A549 (cell line): ENCODE measurements at regions not wholly inside any gene's neighbourhood (a gene's known extent, or its start where the extent isn't known, plus 50 kb on each side); places are given as distances from the start of the nearest gene placed in this dataset.

Experiments
- CHD2 ChIP-seq: fragments of 150-350 bp; IDR thresholded peaks from 2 replicates; pipeline ENCODE4 v1.6.1; 2014; ENCODE audit warnings: low read length; ENCODE audit not compliant: partially characterized antibody
- RAD21 ChIP-seq, 2 experiments: fragments of >200 bp in 1 of 2; sonication (Bioruptor Twin) in 1 of 2; formaldehyde crosslinking in 1 of 2; IDR thresholded peaks in 1 of 2; conservative IDR thresholded peaks in 1 of 2; 2 replicates in 1 of 2; 3 replicates in 1 of 2; pipeline ENCODE4 v1.6.1; 2012 to 2018; ENCODE audit warnings: inconsistent platforms in 1 of 2
- TP53 ChIP-seq: fragments of 250-450 bp; sonication (Bioruptor Pico); IDR thresholded peaks from 2 replicates; pipeline ENCODE4 v1.5.0; 2021; ENCODE audit warnings: mild to moderate bottlenecking, moderate library complexity
- TF ChIP-seq, protein P1 (sequence below): fragments of >200 bp; sonication (Bioruptor Twin); formaldehyde crosslinking; IDR thresholded peaks from 3 replicates; pipeline ENCODE4 v1.5.1; 2016

DNA sequence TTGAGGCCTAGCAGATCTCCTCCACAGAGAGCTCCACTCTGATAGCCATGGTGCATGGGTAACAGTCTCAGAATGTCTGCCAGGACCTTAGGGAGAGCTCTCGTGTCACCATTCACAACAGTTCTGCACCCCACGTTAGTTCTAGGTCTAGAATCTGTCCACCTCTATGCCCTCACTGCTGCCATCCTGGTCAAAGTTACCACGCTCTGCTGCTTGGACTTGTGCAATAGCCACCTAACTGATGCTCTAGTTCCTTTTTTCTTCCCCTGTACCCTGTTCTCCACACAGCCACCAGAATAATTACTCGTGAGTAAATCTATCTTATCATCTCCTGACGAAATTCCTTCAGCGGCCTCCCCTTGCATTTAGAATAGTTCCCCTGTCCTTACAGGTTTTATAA lies 268.8 kb upstream of the GATB start:
- TF ChIP-seq CHD2 (no peak), TP53 (no peak), RAD21 (conservative IDR thresholded peaks at IDR 0.05 in 1 of 2, IDR thresholded peaks at IDR 0.05 in 1 of 2) (no peak)
- TF ChIP-seq, protein P1, sequence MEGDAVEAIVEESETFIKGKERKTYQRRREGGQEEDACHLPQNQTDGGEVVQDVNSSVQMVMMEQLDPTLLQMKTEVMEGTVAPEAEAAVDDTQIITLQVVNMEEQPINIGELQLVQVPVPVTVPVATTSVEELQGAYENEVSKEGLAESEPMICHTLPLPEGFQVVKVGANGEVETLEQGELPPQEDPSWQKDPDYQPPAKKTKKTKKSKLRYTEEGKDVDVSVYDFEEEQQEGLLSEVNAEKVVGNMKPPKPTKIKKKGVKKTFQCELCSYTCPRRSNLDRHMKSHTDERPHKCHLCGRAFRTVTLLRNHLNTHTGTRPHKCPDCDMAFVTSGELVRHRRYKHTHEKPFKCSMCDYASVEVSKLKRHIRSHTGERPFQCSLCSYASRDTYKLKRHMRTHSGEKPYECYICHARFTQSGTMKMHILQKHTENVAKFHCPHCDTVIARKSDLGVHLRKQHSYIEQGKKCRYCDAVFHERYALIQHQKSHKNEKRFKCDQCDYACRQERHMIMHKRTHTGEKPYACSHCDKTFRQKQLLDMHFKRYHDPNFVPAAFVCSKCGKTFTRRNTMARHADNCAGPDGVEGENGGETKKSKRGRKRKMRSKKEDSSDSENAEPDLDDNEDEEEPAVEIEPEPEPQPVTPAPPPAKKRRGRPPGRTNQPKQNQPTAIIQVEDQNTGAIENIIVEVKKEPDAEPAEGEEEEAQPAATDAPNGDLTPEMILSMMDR, result no peak
